NAMALWA (cell line): ENCODE measurements at regions not wholly inside any gene's neighbourhood (a gene's known extent, or its start where the extent isn't known, plus 50 kb on each side); places are given as distances from the start of the nearest gene placed in this dataset.
"Not testable (repeated sequence)": the region's sequence is repeated elsewhere in the genome, so short reads cannot be mapped to it uniquely, and the experiment has no call there.

Source experiments
- DNase-seq: peaks from one replicate; pipeline ENCODE4 v3.0.0-alpha.2; 2015; ENCODE audit warnings: low spot score

DNA sequence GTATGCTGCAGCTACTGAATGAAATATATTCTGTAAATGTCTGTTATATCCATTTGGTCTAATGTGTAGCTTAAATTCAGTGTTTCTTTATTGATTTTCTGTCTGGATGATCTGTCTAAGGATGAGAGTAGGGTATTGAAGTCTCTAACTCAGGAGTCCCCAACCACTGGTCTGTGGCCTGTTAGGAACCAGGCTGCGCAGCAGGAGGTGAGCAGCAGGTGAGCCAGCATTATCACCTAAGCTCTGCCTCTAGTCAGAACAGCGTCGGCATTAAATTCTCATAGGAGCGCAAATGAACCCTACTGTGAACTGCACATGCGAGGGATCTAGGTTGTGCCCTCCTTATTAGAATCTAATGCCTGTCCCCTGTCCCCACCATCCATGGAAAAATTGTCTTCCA is 329.7 kb upstream of the RGS6 start:
- no peak for DNase-seq

DNA sequence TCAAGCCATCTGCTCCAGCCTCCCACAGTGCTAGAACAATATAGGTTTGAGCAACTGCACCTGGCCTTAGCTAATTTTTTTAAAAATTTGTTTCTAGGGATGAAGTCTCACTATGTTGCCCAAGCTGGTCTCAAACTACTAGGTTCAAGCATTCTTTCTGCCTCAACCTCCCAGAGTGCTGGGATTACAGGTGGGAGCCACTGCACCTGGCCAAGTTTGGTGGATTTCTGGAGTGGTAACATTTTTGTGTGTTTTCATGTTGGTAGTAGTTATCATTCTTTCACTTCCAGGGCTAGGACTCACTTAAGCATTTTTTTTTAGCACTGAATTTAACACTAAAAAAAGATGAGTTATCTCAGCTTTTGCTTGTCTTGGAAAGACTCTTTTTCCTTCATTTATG is 328.0 kb upstream of the RGS6 start:
- no peak for DNase-seq

DNA sequence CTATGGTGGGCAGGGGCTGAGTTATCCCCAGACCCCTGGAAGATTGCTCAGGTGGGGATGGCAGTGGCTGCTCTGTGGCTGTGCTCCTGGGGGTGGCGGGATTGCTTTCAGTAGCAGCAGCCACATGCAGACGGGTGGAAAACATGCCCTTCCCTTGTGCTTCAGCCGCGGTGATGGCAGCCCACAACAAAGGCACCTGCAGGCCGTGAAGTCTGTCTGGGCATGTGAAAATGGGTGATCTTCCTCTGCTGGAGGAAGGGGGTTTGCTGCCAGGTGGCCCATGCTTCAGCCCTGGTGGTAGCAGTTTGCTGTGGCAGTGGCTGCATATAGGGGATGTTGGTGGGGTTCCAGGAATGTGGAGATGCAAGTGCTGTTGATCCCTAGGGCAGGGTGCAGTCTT is 326.2 kb upstream of the RGS6 start:
- DNase-seq, result no peak

DNA sequence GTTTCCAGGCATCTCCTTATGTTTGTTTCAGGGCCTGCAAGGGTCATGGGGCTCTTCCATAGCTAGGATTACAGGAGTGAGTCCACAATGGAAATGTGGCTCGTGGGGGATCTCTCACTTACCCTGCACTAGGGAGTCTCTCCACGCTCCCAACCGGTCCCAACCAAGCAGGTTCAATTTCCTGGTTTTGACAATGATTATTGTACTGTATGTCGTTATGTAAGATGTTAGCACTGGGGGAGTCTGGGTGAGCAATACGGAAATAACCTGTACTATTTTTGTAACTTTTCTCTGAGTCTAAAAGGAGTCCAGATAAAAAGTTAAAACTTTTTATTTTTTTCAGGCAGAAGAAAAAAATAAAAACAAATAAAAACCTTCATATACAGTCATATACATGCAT is 325.7 kb upstream of the RGS6 start:
- no peak for DNase-seq

- DNase-seq, result no peak
Observed at GRCh38 chr14:71607056-71607455, 325.2 kb upstream of the RGS6 start.

GRCh38 chr14:71610149-71610548 is 322.1 kb upstream of the RGS6 start:
- DNase-seq, result no peak

DNA sequence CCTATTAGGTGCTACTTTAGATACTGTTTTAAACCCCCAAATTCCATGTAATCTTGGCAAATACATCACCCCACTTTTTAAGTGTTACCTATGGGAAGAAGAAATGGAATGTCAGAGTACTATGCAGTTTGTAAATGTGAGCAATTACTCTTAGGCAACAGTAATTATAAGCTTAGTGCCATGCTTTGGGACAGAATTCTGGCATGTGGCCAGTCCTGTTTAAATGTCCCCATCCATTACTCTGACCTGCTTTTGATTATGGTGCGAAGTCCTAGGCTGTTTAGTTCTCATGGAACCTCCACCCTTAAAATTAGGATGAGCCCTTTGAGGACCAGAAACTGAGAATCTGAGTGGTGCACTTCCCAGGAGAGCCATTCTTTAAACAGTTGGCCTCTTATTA is 321.4 kb upstream of the RGS6 start:
- DNase-seq, result no peak

DNA sequence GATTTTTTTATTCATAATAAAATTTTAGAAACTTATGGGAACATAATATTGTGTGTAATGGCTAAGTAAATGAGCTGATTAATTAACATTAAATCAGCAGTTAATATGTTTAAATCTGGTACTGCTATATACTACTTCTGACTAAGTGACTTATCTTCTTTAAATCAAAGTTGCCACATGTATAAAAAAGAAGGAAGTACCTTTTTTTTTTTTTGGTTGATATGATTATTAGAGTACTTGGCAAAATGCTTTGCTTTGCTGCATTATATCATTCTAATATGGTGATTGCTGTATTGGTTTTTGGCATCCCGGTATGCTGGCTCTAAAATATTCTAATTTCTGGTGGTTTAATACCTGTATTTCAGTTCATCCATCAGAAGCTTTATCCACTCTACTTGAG is 319.1 kb upstream of the RGS6 start:
- DNase-seq, result no peak

- DNase-seq, result no peak
Observed at GRCh38 chr14:71616013-71616412, 316.2 kb upstream of the RGS6 start.

GRCh38 chr14:71618047-71618446 is 314.2 kb upstream of the RGS6 start:
- DNase-seq, result no peak

GRCh38 chr14:71618716-71619115 is 313.5 kb upstream of the RGS6 start:
- no peak for DNase-seq

DNA sequence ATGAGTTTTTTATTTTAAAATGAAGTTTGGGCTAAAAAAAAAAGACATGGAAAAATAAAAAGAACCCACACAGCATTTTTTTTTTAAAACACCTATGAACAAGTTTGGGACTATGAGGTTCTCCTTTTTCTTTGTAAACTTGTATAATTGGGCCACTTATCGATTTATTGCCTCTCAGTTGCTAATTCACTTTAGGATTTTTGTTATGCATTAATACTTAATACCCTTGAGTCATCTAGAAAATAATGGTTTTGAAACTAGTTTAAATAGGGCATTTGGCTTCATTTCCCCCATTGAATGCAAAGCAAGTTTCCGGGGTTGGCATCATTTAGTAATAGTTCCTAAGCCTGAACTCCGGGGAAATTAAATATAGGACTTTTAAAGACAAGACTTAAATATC is 312.8 kb upstream of the RGS6 start:
- no peak for DNase-seq

- DNase-seq, result no peak
Observed at GRCh38 chr14:71620401-71620800, 311.8 kb upstream of the RGS6 start.

GRCh38 chr14:71621276-71621675 is 311.0 kb upstream of the RGS6 start:
- DNase-seq, result no peak

GRCh38 chr14:71621980-71622605 is 310.1 kb upstream of the RGS6 start:
- no peak for DNase-seq

GRCh38 chr14:71623939-71624338 is 308.3 kb upstream of the RGS6 start:
- no peak for DNase-seq

- no peak for DNase-seq
Observed at GRCh38 chr14:71625175-71625574, 307.1 kb upstream of the RGS6 start.

DNA sequence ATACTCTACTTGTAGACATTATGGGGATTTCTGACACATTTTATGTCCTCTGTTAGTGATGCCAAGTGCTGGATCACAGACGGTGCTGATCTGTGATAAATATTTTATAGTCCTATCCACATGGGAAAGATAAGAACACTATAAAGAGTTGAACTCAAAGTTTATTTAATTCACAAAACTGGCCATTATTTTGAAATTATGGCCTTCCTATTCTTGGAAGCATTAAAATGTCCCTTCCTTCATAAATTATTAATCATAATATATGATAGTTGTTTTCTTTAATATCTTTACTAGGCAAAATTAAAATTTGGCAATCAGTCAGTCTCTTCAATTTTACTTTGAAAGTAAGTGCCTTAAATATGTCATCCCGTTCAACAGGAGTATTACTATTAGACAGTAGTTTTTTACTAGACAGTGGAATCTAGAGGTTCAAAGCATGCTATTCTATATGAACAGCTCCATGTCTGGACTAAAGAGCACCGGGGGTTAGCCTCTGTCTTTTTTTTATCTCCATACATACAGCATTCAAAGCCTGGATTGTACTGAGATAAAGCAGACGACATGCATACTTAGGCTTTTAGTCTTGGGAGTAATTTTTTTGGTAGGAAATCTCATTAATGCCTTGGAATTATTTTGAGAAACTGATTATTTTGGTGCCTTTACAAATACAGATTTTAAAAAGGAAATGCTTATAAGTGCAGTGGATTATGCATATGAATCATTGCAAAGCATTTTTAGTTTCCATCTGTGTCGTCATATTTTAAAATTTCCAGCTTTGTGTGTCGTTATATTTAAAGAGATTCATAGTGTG is 306.1 kb upstream of the RGS6 start:
- no peak for DNase-seq

DNA sequence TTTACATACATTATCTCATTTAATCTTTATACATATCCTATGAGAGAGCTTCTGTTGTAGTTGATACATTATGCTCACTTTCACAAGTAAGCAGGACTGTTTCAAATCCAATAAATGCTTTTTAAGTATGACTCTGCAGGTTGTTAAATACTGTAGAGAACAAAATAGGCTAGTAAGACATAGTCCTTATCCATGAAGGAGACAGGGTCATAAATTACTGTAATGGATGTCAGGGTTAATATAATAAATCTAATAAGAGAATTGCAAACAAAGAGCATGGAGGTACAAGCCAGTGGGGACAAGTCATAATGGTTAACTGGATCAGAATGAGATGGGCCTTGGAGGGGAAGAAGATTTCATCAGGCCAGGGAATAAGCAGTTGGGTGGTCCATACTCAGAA is 303.8 kb upstream of the RGS6 start:
- DNase-seq, result no peak

DNA sequence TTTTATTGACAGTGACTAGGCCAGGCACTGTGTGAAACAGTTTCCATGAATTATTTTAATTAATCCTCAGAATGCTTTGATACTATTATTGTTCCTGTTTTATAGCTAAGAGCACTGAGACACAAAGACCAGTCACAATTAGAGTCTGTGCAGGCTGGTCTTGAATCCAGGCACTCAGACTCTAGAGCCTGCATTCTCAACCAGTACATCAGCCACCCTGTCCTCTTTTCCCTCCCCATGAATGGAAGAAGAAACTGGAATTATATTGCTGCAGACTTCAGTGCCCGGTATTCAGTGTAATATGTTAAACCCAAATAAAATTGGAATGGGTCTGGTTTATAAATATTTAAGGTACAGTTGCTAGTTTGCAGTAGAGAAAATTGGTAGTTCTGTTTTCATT is 303.0 kb upstream of the RGS6 start:
- DNase-seq, result no peak

DNA sequence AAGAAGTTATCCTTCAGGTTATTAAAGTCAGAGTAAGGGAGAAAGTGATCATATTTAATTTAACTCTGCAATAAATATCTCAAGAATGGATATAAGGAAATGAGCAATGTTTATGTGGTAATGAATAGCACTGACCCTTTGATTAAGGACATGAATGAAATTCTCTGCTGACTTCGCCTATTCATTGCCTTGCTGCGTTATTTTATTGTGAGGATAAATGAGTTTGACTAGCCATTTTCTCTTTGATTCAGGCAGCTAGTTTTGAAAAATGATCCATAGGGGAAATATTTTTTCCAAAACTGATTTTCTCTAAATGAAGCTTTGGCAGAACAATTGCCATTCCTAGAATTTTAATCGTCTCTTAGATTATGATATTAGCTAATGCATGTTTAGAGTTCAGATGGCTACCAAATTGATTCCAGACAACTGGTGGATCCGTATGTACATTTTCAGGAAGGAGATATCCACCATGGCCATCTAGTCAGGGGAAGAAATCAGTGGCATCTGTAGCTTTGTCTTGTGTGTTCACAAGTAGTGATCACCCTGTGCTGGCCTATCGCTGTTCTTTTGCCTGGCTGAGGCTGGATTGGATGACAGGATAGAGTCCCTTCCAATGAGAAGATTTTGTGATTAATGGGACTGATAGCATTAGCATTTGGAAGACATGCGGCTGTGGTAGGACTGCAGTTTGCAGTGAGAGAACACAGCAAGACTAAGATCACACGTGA is 302.3 kb upstream of the RGS6 start:
- DNase-seq, result no peak

DNA sequence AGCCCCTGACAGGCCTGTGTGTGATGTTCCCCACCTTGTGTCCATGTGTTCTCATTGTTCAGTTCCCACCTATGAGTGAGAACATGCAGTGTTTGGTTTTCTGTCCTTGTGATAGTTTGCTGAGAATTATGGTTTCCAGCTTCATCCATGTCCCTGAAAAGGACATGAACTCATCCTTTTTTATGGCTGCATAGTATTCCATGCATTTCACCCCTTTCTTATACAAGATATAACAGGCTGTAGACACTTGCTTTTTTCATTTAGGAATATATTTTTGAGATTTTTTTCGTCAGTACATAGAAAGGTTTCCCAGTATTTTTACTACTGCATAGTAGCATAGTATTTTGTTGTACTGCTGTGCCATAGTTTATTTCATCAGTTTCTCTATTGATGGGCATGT is 301.2 kb upstream of the RGS6 start:
- not testable (repeated sequence) for DNase-seq

- no peak for DNase-seq
Observed at GRCh38 chr14:71632440-71632946, 299.7 kb upstream of the RGS6 start.
